HG02798 (cell line): ENCODE measurements at regions not wholly inside any gene's neighbourhood (a gene's known extent, or its start where the extent isn't known, plus 50 kb on each side); places are given as distances from the start of the nearest gene placed in this dataset.
"Not testable (repeated sequence)": the region's sequence is repeated elsewhere in the genome, so short reads cannot be mapped to it uniquely, and the experiment has no call there.

Source experiments
- ATAC-seq: cut with Tn5 transposase; IDR thresholded peaks from one replicate; pipeline ENCODE4 v1.9.1; 2021; ENCODE audit warnings: mild to moderate bottlenecking; ENCODE audit not compliant: unreplicated experiment, poor library complexity

- not testable (repeated sequence) for ATAC-seq
Observed at GRCh38 chr16:21422824-21423223, 144.7 kb upstream of the CRYM start.

GRCh38 chr16:21404699-21405098 is 126.6 kb upstream of the CRYM start:
- not testable (repeated sequence) for ATAC-seq

- not testable (repeated sequence) for ATAC-seq
Observed at GRCh38 chr16:21397866-21398265, 119.8 kb upstream of the CRYM start.

GRCh38 chr16:21396545-21396944 is 118.5 kb upstream of the CRYM start:
- ATAC-seq, result not testable (repeated sequence)

GRCh38 chr16:21390634-21391033 is 112.5 kb upstream of the CRYM start:
- ATAC-seq, result not testable (repeated sequence)

DNA sequence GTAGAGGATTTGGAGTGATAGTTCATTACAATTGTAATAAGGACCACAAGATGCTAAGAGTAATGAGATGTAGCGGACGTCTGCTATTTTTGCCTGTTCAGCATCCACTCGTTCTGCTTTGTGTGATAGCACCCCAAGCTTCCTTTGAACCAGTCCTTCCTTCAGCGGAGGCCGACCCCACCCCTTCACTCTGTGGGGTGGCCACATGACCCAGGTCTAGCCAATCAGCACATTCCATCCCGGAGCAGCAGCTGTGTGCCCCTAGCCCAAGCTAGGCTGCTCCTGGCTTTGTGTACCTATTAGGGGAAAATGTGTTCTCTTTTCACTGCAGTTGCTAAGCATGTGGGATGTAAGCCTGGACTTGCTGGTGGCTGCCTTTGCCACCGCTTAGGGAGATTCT is 111.8 kb upstream of the CRYM start:
- ATAC-seq, result not testable (repeated sequence)

GRCh38 chr16:21387757-21388156 is 109.7 kb upstream of the CRYM start:
- not testable (repeated sequence) for ATAC-seq

DNA sequence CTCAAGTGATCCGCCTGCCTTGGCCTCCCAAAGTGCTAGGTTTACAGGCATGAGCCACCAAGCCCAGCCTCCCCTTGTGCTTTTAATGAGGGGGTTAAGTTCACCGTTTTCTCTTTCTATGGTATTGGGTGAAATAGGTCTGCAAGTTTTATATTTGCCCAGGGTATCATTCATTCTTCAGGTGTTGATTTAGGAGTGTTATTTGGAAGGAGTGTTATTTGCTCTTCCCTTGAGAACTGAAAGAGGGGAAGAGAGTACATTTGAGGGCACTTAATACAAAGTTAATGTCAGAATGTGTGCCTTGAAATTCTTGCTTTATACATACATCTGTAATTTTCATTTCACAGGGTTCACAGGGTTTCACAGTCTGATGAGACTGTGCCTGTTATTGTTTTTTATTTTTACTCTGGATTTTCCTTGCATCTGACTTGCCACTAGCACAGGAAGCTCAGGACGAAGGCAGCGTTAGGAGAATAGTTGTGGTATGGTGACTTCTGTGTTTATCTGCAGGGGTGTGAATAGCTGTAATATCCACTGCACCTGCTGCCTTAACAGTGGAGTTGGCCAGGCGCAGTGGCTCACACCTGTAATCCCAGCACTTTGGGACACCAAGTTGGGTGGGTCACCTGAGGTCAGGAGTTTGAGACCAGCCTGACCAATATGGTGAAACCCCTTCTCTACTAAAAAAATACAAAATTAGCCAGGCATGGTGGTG is 108.3 kb upstream of the CRYM start:
- not testable (repeated sequence) for ATAC-seq

DNA sequence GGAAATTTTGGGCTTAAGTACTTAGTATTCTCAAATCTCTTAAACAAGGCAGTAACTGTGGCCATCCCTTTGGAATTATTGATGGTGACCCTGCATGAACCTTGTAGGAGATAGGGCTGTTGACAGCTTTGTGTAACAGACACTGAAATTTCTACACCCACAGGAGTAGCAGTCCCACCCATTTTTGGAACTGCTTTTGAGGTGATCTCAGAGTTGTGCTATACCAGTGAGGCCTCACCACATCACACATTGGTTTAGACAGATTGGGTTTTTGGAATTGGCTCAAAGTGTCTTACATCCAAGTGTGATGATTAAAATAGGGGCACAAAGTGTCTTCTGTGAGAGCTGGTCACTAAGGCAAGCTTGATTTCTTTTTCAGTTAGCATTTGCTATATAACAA is 105.6 kb upstream of the CRYM start:
- not testable (repeated sequence) for ATAC-seq

DNA sequence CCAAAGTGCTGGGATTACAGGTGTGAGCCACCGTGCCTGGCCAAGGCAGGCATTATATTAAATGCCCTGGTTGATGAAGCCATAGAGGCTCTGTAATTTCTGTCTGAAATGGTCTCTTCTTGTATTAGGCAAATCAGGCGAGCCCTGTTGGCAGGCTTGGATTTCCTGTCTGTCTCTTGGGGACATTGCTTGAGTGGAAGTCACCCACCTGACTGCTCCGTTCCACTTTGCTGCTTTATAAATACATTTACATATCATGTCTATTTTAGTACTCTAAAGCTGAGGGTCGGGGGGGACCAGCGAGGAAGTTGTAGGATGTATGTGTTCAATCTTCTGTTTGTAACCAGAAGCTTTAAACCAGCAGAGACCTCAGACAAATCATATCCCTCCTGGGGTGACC is 101.6 kb upstream of the CRYM start:
- ATAC-seq, result not testable (repeated sequence)

DNA sequence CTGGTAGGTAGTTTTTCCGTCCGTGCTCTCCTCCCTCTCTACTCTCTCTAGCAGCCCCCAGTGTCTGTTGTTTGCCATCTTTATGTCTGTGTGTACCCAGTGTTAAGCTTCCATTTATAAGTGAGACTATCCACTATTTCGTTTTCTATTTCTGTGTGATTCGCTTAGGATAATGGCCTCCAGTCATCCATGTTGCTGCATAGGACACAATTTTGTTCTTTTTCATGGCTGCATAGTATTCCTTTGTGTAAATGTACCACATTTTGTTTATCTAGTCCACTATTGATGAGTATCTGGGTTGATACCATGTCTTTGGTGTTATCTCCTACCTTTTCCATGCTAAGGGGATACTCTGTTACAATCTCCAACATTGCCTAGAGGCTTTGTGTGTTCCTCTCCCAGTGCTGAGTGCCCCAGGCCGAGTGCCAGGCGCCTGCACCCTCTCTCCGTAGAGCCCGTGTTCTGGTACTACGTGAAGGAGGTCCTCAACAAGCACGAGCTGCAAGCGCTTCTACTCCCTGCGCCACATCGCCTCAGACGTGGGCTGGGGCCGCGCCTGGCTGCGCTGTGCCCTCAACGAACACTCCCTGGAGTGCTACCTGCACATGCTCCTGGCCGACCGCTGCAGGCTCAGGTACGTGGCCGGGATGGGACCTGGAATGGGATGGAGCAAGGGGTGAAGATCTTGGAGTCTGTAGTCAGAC is 98.3 kb upstream of the CRYM start:
- not testable (repeated sequence) for ATAC-seq

DNA sequence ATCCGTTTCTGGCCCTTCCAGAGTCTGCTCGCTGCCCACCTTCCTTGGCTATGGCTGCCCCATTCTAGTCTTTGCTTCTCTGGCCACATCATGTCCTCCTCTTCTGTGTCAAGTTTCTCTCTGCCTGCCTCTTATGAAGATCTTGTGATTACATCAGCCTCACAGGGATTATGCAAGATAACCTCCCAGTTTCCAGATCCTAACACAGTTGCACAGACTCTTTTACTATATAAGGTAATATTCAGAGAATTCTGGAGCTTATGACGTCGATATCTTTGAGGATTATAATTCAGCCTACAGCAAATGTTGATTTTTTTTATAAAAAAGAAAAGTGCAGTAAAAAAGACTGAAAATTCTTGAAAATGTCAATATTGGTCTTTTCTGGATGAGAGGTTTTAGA is 97.2 kb upstream of the CRYM start:
- ATAC-seq, result not testable (repeated sequence)

GRCh38 chr16:21373454-21373853 is 95.4 kb upstream of the CRYM start:
- not testable (repeated sequence) for ATAC-seq

GRCh38 chr16:21372862-21373261 is 94.8 kb upstream of the CRYM start:
- not testable (repeated sequence) for ATAC-seq

GRCh38 chr16:21372162-21372835 is 94.2 kb upstream of the CRYM start:
- not testable (repeated sequence) for ATAC-seq

DNA sequence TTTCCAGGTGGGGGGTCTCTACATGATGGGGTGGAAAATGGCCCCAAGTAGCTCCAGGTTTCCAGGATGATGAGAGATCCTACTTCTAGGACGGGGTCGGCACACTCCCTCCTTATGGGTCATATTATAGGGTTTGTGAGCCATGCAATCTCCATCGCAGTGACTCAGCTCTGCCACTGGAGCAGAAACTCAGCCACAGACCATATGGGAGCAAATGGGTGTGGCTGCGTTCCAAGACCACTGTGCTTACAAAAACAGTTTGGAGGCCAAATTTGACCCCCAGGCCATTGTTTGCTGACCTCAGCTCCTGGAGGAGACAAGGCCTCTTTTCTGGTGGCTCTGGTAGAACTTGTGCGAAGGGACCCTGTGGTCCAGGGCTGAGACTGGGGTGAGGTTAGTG is 92.7 kb upstream of the CRYM start:
- not testable (repeated sequence) for ATAC-seq

DNA sequence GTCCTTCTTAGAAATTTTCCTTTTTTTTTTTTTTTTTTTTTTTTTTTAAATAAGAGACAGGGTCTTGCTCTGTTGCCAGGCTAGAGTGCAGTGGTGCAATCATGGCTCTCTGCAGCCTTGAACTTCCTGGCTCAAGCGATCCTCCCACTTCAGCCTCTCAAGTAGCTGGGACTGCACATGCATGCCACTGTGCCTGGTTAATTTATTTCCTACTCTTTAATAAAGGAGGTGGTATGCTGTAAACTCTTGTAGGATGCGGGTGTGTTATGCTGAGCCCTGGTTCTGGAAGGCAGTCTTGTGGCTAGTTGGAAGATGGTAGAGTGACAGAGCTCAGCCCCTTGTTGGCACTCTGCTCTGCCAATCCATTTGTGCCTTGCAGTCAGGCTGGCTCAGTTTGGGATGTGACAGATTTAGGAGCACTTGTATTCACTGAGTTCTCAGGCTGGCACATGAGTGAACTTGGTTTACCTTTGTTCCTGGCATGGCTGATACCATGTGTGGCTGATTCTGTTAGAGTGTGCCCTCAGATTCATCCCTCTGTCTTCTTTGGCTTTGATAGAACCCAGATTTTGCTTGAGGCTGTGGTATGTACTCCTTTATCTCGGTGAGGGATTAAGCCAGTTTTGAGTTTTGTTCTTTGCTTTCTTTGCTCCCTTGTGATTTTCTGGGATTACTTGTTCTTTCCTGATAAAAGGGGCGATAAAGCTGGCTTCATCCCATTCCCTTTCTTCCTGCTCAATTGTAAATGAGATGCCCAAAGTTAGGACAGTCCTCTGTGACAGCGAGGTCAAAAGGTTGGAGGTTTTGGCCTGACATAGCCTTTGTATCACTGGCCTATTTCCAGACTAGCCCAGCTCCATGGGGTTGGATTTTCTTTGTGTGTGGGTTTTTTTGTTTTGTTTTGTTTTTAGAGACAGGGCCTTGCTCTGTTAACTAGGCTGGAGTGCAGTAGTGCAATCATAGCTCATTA is 91.2 kb upstream of the CRYM start:
- not testable (repeated sequence) for ATAC-seq

- not testable (repeated sequence) for ATAC-seq
Observed at GRCh38 chr16:21367733-21368421, 89.8 kb upstream of the CRYM start.

- peak; percentile 55 for ATAC-seq
Observed at GRCh38 chr16:21366998-21367397, 88.9 kb upstream of the CRYM start.
